BJ (cell line): ENCODE measurements at regions not wholly inside any gene's neighbourhood (a gene's known extent, or its start where the extent isn't known, plus 50 kb on each side); places are given as distances from the start of the nearest gene placed in this dataset.

ENCODE experiments used
- CTCF ChIA-PET: fragments of 350-600 bp; formaldehyde crosslinking; extraction: SDS; loops from one replicate; lab custom pipeline; 2021; ENCODE audit warnings: antibody characterized with exemption, inconsistent platforms; lab: Yijun Ruan, JAX
- POLR2A ChIA-PET: fragments of 300-600 bp; sonication (Branson Sonifier 250); formaldehyde crosslinking; extraction: SDS; loops from one replicate; lab custom pipeline; 2021; ENCODE audit warnings: antibody characterized with exemption; lab: Charles Lee
- DNase-seq: peaks from one replicate; pipeline ENCODE4 v3.0.0-alpha.2; 2011; ENCODE audit warnings: low read depth
- H3K27me3 ChIP-seq: 2 replicates; pipeline ENCODE4 v1.6.0; 2011; ENCODE audit warnings: low read length; ENCODE audit not compliant: control insufficient read depth, insufficient read depth
- H3K36me3 ChIP-seq: 2 replicates; pipeline ENCODE4 v1.5.1; 2011; ENCODE audit warnings: low read length; ENCODE audit not compliant: control insufficient read depth, insufficient read depth
- H3K4me3 ChIP-seq: 2 replicates; pipeline ENCODE4 v1.5.1; 2011; ENCODE audit warnings: low read depth, mild to moderate bottlenecking, control low read depth, low read length
- TF ChIP-seq, protein P1 (sequence below): IDR thresholded peaks from 2 replicates; pipeline ENCODE4 v1.5.1; 2011; ENCODE audit warnings: low read depth, mild to moderate bottlenecking, control low read depth, inconsistent platforms, low read length, moderate library complexity; ENCODE audit not compliant: insufficient read depth

DNA sequence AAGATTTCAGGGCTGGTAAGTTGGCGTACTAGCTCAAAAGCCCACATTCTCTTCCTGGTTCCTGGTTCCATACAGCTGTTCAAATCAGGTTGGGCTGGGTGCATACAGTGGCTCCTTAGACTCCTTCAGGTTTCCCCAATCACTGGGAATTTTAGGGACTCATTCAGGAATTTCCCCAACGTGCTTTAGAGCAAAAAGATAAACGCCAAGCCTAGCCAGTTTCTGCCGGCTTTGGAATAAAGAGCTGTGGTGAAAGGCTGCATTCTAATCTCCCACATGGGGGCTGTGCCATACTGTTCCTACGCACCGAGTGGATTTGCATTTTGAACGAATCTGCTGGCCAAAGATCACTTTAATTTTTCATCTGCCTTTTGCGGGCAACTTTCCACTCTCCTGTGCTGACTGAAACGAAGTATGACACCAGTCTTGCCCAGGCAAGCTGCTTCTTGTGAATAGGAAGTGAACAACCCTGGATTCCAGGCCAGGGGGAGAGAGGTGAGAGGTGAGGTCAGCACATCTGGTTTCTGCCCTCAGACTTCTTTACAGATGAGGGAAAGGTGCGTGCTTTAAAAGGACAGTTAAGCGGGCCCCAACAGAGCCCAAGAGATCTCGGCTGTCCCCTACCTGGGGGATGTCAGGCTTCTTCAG, 184.2 kb upstream of the PDZRN3 start:
- ChIA-PET CTCF (no interaction called here), POLR2A (no interaction called here)
- no peak overlapping the region for H3K4me3 ChIP-seq
- DNase-seq = no peak
- H3K27me3 ChIP-seq = no peaks in the 10 kb centered on the region
- H3K36me3 ChIP-seq = no peaks in the 10 kb centered on the region
- TF ChIP-seq, protein P1, sequence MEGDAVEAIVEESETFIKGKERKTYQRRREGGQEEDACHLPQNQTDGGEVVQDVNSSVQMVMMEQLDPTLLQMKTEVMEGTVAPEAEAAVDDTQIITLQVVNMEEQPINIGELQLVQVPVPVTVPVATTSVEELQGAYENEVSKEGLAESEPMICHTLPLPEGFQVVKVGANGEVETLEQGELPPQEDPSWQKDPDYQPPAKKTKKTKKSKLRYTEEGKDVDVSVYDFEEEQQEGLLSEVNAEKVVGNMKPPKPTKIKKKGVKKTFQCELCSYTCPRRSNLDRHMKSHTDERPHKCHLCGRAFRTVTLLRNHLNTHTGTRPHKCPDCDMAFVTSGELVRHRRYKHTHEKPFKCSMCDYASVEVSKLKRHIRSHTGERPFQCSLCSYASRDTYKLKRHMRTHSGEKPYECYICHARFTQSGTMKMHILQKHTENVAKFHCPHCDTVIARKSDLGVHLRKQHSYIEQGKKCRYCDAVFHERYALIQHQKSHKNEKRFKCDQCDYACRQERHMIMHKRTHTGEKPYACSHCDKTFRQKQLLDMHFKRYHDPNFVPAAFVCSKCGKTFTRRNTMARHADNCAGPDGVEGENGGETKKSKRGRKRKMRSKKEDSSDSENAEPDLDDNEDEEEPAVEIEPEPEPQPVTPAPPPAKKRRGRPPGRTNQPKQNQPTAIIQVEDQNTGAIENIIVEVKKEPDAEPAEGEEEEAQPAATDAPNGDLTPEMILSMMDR = no peak

DNA sequence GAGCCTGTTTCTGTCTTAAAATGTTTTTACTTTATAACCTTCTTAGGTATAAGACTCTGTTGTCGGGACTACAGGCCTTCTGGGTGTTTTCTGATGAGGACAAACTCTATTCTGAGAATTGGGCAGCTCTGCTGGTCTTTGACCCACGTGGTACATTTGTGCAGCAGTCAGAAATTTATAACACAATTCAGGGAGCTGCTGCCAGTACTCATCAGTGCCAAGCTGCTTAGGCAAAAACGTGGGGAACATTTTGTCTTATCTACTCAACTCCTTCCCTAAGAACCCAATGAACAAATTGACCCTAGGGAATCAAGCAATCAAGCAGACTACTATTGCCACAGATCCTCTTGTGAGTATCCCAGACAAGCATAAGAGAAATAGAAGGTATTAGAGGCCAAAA, 180.7 kb upstream of the PDZRN3 start:
- ChIA-PET POLR2A (interaction anchor here (0.5 kb wide), 1 partner anchor 386 kb away, joined by 4 read pairs; no protein-coding TSS in a partner anchor), CTCF (interaction anchor here (0.6 to 1.1 kb wide), 2 partner anchors 27 to 31 kb away, joined by 3 to 5 read pairs; no protein-coding TSS in a partner anchor)
- no peak for DNase-seq

GRCh38 chr3:73804204-73804603, 179.5 kb upstream of the PDZRN3 start:
- TF ChIP-seq, protein P1 = no peak
- CTCF ChIA-PET = interaction anchor here (0.5 kb wide), 1 partner anchor 43 kb away, joined by 3 read pairs; no protein-coding TSS in a partner anchor
- no peak for DNase-seq
- POLR2A ChIA-PET = no interaction called here
- Histone ChIP-seq H3K36me3 (no peaks in the 10 kb centered on the region), H3K27me3 (no peaks in the 10 kb centered on the region), H3K4me3 (no peak overlapping the region)

More for the DNA sequence above, 180.7 kb upstream of the PDZRN3 start:
- no peaks in the 10 kb centered on the region for H3K36me3 ChIP-seq
- TF ChIP-seq, protein P1 = no peak
- H3K4me3 ChIP-seq = no peak overlapping the region
- no peaks in the 10 kb centered on the region for H3K27me3 ChIP-seq

DNA sequence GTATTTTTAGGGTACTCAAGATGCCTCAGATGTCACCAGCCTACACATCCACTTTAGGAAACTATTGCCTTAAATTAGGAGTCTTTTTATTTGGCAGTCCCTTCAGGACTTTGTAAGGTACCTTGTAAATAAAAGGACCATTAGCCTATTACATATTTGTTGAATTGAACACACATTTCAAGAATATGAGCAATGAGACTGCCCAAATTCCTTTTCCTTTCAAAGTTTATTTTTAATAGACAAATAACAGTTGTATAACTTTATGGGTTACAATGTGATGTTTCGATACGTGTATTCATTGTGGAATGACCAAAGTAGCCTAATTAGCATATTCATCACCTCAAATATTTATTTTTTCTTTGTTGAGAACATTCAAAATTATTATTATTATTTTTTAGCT, 176.7 kb upstream of the PDZRN3 start:
- no peak for DNase-seq
- ChIA-PET POLR2A (no interaction called here), CTCF (interaction anchor here (1.5 to 1.7 kb wide), 2 partner anchors 47 to 178 kb away, joined by 3 to 5 read pairs; no protein-coding TSS in a partner anchor)
- H3K4me3 ChIP-seq = no peak overlapping the region
- TF ChIP-seq, protein P1 = no peak
- no peaks in the 10 kb centered on the region for H3K36me3 ChIP-seq
- no peaks in the 10 kb centered on the region for H3K27me3 ChIP-seq

GRCh38 chr3:73797311-73797710, 172.6 kb upstream of the PDZRN3 start:
- TF ChIP-seq, protein P1 = no peak
- POLR2A ChIA-PET = no interaction called here
- Histone ChIP-seq H3K27me3 (no peaks in the 10 kb centered on the region), H3K4me3 (no peak overlapping the region), H3K36me3 (no peaks in the 10 kb centered on the region)
- no peak for DNase-seq
- CTCF ChIA-PET = interaction anchor here (1.0 to 1.2 kb wide), 2 partner anchors 9 to 289 kb away, joined by 3 read pairs; no protein-coding TSS in a partner anchor
